ENCODE measurements at regions not wholly inside any gene's neighbourhood (a gene's known extent, or its start where the extent isn't known, plus 50 kb on each side); places are given as distances from the start of the nearest gene placed in this dataset.

- TF ChIP-seq HMGXB3 (CRISPR knock-in tag; IDR thresholded peaks at IDR 0.05; ENCODE audit: borderline replicate concordance) = no peak; the same call in 1 of the 2 replicates
- TF ChIP-seq, protein P1, sequence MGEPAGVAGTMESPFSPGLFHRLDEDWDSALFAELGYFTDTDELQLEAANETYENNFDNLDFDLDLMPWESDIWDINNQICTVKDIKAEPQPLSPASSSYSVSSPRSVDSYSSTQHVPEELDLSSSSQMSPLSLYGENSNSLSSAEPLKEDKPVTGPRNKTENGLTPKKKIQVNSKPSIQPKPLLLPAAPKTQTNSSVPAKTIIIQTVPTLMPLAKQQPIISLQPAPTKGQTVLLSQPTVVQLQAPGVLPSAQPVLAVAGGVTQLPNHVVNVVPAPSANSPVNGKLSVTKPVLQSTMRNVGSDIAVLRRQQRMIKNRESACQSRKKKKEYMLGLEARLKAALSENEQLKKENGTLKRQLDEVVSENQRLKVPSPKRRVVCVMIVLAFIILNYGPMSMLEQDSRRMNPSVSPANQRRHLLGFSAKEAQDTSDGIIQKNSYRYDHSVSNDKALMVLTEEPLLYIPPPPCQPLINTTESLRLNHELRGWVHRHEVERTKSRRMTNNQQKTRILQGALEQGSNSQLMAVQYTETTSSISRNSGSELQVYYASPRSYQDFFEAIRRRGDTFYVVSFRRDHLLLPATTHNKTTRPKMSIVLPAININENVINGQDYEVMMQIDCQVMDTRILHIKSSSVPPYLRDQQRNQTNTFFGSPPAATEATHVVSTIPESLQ (CRISPR knock-in tag; conservative IDR thresholded peaks at IDR 0.05) = no peak
- TF ChIP-seq LCORL (IDR thresholded peaks at IDR 0.05) = no peak
- TF ChIP-seq LCORL (CRISPR knock-in tag; IDR thresholded peaks at IDR 0.05) = peak; percentile 81
- TF ChIP-seq ZNF230 (CRISPR knock-in tag; IDR thresholded peaks at IDR 0.05) = no peak
- TF ChIP-seq SP140L (CRISPR knock-in tag; IDR thresholded peaks at IDR 0.05; ENCODE audit: borderline replicate concordance) = no peak
- TF ChIP-seq, protein P2, sequence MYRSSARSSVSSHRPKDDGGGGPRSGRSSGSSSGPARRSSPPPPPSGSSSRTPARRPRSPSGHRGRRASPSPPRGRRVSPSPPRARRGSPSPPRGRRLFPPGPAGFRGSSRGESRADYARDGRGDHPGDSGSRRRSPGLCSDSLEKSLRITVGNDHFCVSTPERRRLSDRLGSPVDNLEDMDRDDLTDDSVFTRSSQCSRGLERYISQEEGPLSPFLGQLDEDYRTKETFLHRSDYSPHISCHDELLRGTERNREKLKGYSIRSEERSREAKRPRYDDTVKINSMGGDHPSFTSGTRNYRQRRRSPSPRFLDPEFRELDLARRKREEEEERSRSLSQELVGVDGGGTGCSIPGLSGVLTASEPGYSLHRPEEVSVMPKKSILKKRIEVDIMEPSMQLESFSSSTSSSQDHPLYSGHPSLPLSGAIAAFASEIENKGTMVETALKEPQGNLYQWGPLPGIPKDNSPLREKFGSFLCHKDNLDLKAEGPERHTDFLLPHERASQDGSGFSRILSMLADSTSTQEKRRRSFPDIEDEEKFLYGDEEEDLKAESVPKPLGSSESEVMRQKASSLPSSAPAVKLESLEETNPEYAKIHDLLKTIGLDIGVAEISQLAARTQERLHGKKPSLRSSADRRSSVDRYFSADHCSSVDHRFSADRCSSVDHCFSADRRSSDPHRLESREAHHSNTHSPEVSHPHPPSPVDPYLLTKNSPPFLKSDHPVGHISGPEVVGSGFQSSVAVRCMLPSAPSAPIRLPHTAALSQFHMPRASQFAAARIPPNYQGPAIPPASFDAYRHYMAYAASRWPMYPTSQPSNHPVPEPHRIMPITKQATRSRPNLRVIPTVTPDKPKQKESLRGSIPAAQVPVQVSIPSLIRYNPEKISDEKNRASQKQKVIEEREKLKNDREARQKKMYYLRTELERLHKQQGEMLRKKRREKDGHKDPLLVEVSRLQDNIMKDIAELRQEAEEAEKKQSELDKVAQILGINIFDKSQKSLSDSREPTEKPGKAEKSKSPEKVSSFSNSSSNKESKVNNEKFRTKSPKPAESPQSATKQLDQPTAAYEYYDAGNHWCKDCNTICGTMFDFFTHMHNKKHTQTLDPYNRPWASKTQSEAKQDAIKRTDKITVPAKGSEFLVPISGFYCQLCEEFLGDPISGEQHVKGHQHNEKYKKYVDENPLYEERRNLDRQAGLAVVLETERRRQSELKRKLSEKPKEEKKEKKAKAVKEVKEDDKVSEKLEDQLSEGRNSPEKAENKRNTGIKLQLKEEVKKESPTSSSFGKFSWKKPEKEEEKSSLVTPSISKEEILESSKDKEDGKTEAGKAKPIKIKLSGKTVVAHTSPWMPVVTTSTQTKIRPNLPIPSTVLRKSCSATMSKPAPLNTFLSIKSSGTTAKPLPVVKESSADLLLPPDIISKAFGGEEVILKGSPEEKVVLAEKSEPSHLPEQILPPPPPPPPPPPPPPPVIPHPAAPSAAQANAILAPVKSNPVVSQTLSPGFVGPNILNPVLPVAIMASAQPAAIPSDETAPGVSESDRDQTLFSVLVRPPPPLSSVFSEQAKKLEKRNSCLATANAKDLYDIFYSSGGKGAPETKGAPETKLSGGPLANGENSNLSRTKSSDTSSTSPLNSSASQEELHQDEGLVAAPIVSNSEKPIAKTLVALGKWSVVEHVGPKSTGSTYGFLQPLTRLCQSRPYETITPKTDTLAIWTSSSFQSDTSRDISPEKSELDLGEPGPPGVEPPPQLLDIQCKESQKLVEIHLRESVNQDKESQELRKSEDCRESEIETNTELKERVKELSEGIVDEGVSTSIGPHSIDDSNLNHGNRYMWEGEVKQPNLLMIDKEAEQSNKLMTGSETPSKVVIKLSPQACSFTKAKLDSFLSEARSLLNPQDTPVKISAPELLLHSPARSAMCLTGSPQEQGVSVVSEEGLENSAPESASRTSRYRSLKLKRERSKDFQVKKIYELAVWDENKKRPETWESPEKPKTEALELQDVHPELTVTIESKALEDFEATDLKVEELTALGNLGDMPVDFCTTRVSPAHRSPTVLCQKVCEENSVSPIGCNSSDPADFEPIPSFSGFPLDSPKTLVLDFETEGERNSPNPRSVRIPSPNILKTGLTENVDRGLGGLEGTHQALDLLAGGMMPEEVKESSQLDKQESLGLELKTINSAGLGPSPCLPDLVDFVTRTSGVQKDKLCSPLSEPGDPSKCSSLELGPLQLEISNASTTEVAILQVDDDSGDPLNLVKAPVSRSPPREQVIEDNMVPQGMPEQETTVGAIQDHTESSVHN (CRISPR knock-in tag; IDR thresholded peaks at IDR 0.05) = no peak
- TF ChIP-seq ETV6 (CRISPR knock-in tag; conservative IDR thresholded peaks at IDR 0.05) = no peak
- TF ChIP-seq ZNF780A (CRISPR knock-in tag; IDR thresholded peaks at IDR 0.05) = no peak
- TF ChIP-seq CAMTA2 (CRISPR knock-in tag; IDR thresholded peaks at IDR 0.05; ENCODE audit: borderline replicate concordance) = no peak
- peak; percentile 75 for TF ChIP-seq ZEB1 (IDR thresholded peaks at IDR 0.05; ENCODE audit: insufficient replicate concordance, low read depth)
- TF ChIP-seq ZNF615 (CRISPR knock-in tag; IDR thresholded peaks at IDR 0.05; ENCODE audit: borderline replicate concordance) = no peak
- TF ChIP-seq ZNF841 (CRISPR knock-in tag; IDR thresholded peaks at IDR 0.05; ENCODE audit: borderline replicate concordance) = 0 out of 2 replicates have a peak, but pooled peaks have one; percentile 71
- no peak for TF ChIP-seq ZNF484 (CRISPR knock-in tag; IDR thresholded peaks at IDR 0.05; ENCODE audit: borderline replicate concordance, low read depth)
Measured at GRCh38 chr15:39273717-39274411, 307.0 kb upstream of the THBS1 start (continued).
